ENCODE measurements at regions not wholly inside any gene's neighbourhood (a gene's known extent, or its start where the extent isn't known, plus 50 kb on each side); places are given as distances from the start of the nearest gene placed in this dataset.

DNA sequence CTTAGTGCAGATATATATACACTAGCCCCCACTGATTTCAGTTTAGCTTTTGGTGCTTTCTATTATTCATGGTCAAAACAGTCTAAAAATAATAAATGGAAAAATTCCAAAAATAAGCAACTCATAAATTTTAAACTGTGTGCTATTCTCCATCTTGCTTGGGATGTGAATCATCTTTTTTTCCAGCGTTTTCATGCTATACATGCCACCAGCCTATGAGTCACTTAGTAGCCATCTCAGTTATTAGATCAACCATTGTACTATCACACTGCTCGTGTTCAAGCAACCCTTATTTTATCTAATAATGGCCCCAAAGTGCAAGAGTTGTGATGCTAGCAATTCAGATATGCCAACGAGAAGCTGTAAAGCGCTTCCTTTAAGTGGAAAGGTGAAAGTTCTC is 73.9 kb upstream of the KRR1 start:
- Histone ChIP-seq H3K4me3 (ENCODE audit: low read depth, low read length) (no peak overlapping the region), H3K36me3 (ENCODE audit: control insufficient read depth in 2 of 2, insufficient read depth in 1 of 2, low read length in 2 of 2) (no peaks in the 10 kb centered on the region), H3K4me1 (ENCODE audit: control insufficient read depth, insufficient read depth, low read length) (no peaks in the 10 kb centered on the region), H3K9me3 (ENCODE audit: control insufficient read depth, insufficient read depth, low read depth, low read length) (no peaks in the 10 kb centered on the region), H3K27ac (ENCODE audit: extremely low read depth, low read depth, low read length) (no peak overlapping the region)
- POLR2A ChIA-PET: no interaction called here
- TF ChIP-seq ZFP3 (tag by site-specific recombination; IDR thresholded peaks at IDR 0.05; ENCODE audit: low read depth) (no peak), ZNF530 (tag by site-specific recombination; IDR thresholded peaks at IDR 0.05; ENCODE audit: low read depth) (no peak), ZNF658 (tag by site-specific recombination; IDR thresholded peaks at IDR 0.05) (no peak), MZF1 (tag by site-specific recombination; IDR thresholded peaks at IDR 0.05; ENCODE audit: borderline replicate concordance) (no peak), ZSCAN30 (tag by site-specific recombination; IDR thresholded peaks at IDR 0.05) (no peak), ZNF623 (tag by site-specific recombination; IDR thresholded peaks at IDR 0.05) (no peak), ZFP41 (tag by site-specific recombination; IDR thresholded peaks at IDR 0.05; ENCODE audit: borderline replicate concordance) (no peak), ZNF23 (tag by site-specific recombination; IDR thresholded peaks at IDR 0.05; ENCODE audit: borderline replicate concordance) (no peak), ZNF221 (tag by site-specific recombination; IDR thresholded peaks at IDR 0.05; ENCODE audit: borderline replicate concordance) (no peak), ZNF555 (tag by site-specific recombination; conservative IDR thresholded peaks at IDR 0.05) (no peak), ZNF544 (tag by site-specific recombination; IDR thresholded peaks at IDR 0.05) (no peak), ZNF169 (tag by site-specific recombination; IDR thresholded peaks at IDR 0.05) (no peak), ZNF19 (tag by site-specific recombination; IDR thresholded peaks at IDR 0.05; ENCODE audit: low read depth) (no peak), ZNF677 (tag by site-specific recombination; IDR thresholded peaks at IDR 0.05) (no peak), ZNF335 (tag by site-specific recombination; conservative IDR thresholded peaks at IDR 0.05) (no peak)
- TF ChIP-seq, protein P1, sequence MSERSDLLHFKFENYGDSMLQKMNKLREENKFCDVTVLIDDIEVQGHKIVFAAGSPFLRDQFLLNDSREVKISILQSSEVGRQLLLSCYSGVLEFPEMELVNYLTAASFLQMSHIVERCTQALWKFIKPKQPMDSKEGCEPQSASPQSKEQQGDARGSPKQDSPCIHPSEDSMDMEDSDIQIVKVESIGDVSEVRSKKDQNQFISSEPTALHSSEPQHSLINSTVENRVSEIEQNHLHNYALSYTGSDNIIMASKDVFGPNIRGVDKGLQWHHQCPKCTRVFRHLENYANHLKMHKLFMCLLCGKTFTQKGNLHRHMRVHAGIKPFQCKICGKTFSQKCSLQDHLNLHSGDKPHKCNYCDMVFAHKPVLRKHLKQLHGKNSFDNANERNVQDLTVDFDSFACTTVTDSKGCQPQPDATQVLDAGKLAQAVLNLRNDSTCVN (tag by site-specific recombination; optimal IDR thresholded peaks at IDR 0.05): no peak
- TF ChIP-seq, protein P2, sequence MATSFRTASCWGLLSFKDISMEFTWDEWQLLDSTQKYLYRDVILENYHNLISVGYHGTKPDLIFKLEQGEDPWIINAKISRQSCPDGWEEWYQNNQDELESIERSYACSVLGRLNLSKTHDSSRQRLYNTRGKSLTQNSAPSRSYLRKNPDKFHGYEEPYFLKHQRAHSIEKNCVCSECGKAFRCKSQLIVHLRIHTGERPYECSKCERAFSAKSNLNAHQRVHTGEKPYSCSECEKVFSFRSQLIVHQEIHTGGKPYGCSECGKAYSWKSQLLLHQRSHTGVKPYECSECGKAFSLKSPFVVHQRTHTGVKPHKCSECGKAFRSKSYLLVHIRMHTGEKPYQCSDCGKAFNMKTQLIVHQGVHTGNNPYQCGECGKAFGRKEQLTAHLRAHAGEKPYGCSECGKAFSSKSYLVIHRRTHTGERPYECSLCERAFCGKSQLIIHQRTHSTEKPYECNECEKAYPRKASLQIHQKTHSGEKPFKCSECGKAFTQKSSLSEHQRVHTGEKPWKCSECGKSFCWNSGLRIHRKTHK (tag by site-specific recombination; IDR thresholded peaks at IDR 0.05): no peak
- TF ChIP-seq, protein P3, sequence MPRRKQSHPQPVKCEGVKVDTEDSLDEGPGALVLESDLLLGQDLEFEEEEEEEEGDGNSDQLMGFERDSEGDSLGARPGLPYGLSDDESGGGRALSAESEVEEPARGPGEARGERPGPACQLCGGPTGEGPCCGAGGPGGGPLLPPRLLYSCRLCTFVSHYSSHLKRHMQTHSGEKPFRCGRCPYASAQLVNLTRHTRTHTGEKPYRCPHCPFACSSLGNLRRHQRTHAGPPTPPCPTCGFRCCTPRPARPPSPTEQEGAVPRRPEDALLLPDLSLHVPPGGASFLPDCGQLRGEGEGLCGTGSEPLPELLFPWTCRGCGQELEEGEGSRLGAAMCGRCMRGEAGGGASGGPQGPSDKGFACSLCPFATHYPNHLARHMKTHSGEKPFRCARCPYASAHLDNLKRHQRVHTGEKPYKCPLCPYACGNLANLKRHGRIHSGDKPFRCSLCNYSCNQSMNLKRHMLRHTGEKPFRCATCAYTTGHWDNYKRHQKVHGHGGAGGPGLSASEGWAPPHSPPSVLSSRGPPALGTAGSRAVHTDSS (tag by site-specific recombination; IDR thresholded peaks at IDR 0.05): no peak
- TF ChIP-seq, protein P4, sequence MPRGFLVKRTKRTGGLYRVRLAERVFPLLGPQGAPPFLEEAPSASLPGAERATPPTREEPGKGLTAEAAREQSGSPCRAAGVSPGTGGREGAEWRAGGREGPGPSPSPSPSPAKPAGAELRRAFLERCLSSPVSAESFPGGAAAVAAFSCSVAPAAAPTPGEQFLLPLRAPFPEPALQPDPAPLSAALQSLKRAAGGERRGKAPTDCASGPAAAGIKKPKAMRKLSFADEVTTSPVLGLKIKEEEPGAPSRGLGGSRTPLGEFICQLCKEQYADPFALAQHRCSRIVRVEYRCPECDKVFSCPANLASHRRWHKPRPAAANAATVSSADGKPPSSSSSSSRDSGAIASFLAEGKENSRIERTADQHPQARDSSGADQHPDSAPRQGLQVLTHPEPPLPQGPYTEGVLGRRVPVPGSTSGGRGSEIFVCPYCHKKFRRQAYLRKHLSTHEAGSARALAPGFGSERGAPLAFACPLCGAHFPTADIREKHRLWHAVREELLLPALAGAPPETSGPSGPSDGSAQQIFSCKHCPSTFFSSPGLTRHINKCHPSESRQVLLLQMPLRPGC (tag by site-specific recombination; IDR thresholded peaks at IDR 0.05): no peak
- TF ChIP-seq, protein P5, sequence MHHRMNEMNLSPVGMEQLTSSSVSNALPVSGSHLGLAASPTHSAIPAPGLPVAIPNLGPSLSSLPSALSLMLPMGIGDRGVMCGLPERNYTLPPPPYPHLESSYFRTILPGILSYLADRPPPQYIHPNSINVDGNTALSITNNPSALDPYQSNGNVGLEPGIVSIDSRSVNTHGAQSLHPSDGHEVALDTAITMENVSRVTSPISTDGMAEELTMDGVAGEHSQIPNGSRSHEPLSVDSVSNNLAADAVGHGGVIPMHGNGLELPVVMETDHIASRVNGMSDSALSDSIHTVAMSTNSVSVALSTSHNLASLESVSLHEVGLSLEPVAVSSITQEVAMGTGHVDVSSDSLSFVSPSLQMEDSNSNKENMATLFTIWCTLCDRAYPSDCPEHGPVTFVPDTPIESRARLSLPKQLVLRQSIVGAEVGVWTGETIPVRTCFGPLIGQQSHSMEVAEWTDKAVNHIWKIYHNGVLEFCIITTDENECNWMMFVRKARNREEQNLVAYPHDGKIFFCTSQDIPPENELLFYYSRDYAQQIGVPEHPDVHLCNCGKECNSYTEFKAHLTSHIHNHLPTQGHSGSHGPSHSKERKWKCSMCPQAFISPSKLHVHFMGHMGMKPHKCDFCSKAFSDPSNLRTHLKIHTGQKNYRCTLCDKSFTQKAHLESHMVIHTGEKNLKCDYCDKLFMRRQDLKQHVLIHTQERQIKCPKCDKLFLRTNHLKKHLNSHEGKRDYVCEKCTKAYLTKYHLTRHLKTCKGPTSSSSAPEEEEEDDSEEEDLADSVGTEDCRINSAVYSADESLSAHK (tag by site-specific recombination; IDR thresholded peaks at IDR 0.05): no peak
- CTCF ChIA-PET: interaction anchor here (0.7 kb wide), 1 partner anchor 134 kb away, joined by 3 read pairs; no protein-coding TSS in a partner anchor
